ENCODE measurements at regions not wholly inside any gene's neighbourhood (a gene's known extent, or its start where the extent isn't known, plus 50 kb on each side); places are given as distances from the start of the nearest gene placed in this dataset.

DNA sequence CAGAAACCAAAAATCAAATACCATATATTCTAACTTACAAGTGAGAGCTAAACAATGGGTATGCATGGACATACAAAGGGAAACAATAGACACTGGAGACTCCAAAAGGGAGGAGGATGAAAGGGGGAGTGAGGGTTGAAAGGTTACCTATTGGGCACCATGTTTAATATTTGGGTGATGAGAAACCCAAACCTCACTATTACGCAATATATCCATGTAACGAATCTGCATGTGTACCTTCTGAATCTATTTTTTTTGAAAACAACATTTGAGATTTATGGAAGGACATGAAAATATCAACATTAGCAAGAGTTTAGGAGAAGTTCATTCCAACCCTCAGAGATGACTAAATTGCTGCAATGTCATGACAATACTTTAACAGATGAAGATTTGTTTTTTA lies 586.1 kb downstream of the GBA3 start:
- Histone ChIP-seq H3K9me3 (ENCODE audit: control insufficient read depth in 1 of 2, insufficient read depth in 1 of 2, low read length in 2 of 2) (peaks cover 0 to 3% of the 10 kb centered on the region in 2 experiments), H3K27ac (ENCODE audit: low read depth in 1 of 2, low read length in 2 of 2) (no peak overlapping the region), H3K27me3 (ENCODE audit: control insufficient read depth in 1 of 2, insufficient read depth in 2 of 2, low read length in 2 of 2) (no peaks in the 10 kb centered on the region), H3K36me3 (ENCODE audit: insufficient read depth, low read length) (no peaks in the 10 kb centered on the region), H3K4me1 (ENCODE audit: insufficient read depth, low read length) (no peaks in the 10 kb centered on the region), H3K4me3 (ENCODE audit: low read length) (no peak overlapping the region)
- Mint-ChIP-seq H3K27me3 (no peaks in the 10 kb centered on the region), H3K9me3 (peaks cover 2% of the 10 kb centered on the region), H3K27ac (no peak overlapping the region), H3K4me3 (no peak overlapping the region), H3K36me3 (ENCODE audit: low read depth) (no peaks in the 10 kb centered on the region), H3K4me1 (ENCODE audit: low read depth) (no peaks in the 10 kb centered on the region)
- ATAC-seq (ENCODE audit: poor library complexity) (no peak), DNase-seq (no peak)
- POLR2A ChIA-PET = no interaction called here
- CTCF ChIA-PET = no interaction called here
- intact Hi-C loops (cut with DNase I, micrococcal nuclease) = no loop called here
- TF ChIP-seq, protein P1, sequence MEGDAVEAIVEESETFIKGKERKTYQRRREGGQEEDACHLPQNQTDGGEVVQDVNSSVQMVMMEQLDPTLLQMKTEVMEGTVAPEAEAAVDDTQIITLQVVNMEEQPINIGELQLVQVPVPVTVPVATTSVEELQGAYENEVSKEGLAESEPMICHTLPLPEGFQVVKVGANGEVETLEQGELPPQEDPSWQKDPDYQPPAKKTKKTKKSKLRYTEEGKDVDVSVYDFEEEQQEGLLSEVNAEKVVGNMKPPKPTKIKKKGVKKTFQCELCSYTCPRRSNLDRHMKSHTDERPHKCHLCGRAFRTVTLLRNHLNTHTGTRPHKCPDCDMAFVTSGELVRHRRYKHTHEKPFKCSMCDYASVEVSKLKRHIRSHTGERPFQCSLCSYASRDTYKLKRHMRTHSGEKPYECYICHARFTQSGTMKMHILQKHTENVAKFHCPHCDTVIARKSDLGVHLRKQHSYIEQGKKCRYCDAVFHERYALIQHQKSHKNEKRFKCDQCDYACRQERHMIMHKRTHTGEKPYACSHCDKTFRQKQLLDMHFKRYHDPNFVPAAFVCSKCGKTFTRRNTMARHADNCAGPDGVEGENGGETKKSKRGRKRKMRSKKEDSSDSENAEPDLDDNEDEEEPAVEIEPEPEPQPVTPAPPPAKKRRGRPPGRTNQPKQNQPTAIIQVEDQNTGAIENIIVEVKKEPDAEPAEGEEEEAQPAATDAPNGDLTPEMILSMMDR (IDR thresholded peaks at IDR 0.05) = no peak

DNA sequence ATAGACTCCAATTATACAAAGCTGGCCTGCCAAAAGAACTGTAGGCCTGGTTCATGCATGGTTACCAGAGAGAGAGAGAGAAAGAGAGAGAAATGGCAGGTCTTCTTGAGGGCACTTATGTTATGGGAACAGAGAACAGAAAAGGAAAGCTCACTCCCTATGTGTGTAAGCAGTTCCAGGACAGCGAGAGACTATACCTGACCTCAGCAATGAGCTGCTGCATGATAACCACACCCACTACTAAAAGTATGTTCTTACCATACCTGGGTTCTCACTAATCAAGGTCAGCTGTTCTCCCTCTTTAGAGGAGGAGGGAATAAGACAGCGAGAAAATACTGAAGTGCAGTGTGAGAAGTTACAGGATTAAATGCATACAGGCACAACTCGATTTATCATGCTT lies 583.3 kb downstream of the GBA3 start:
- no peaks in the 10 kb centered on the region for H3K27me3 Mint-ChIP-seq
- ChIA-PET POLR2A (no interaction called here), CTCF (no interaction called here)
- H3K4me3 Mint-ChIP-seq = no peak overlapping the region
- no peaks in the 10 kb centered on the region for H3K9me3 Mint-ChIP-seq
- no peaks in the 10 kb centered on the region for H3K27me3 ChIP-seq (ENCODE audit: control insufficient read depth in 1 of 2, insufficient read depth in 2 of 2, low read length in 2 of 2)
- H3K4me3 ChIP-seq (ENCODE audit: low read length) = no peak overlapping the region
- no peaks in the 10 kb centered on the region for H3K36me3 ChIP-seq (ENCODE audit: insufficient read depth, low read length)
- H3K36me3 Mint-ChIP-seq (ENCODE audit: low read depth) = no peaks in the 10 kb centered on the region
- no peak for ATAC-seq (ENCODE audit: poor library complexity)
- intact Hi-C loops (cut with DNase I, micrococcal nuclease) = no loop called here
- no peak overlapping the region for H3K27ac Mint-ChIP-seq
- no peaks in the 10 kb centered on the region for H3K4me1 ChIP-seq (ENCODE audit: insufficient read depth, low read length)
- TF ChIP-seq, protein P1 (IDR thresholded peaks at IDR 0.05) = no peak
- DNase-seq = no peak
- no peak overlapping the region for H3K27ac ChIP-seq (ENCODE audit: low read depth in 1 of 2, low read length in 2 of 2)
- peaks cover 0 to 4% of the 10 kb centered on the region in 2 experiments for H3K9me3 ChIP-seq (ENCODE audit: control insufficient read depth in 1 of 2, insufficient read depth in 1 of 2, low read length in 2 of 2)
- no peaks in the 10 kb centered on the region for H3K4me1 Mint-ChIP-seq (ENCODE audit: low read depth)

DNA sequence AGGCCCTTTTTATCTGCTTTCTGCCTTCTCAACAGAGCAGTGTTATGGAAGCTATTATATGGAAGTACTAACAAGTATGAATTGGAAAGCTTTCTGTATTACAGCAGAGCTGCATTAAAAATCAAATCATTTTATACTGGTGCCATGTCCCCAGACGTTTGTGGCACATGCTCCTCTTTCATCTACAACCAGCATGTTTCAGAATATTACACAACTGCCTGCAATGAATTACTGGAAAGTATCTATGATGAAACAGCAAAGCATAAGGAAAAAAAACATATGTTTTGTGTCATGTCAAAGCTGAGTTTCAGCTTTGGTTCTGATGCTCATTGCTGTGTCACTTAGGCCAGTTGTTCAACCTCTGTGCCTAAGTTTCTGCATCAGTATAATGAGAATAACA lies 576.8 kb downstream of the GBA3 start:
- no peak for ATAC-seq (ENCODE audit: poor library complexity)
- Histone ChIP-seq H3K4me1 (ENCODE audit: insufficient read depth, low read length) (no peaks in the 10 kb centered on the region), H3K27ac (ENCODE audit: low read depth in 1 of 2, low read length in 2 of 2) (no peak overlapping the region), H3K4me3 (ENCODE audit: low read length) (no peak overlapping the region), H3K9me3 (ENCODE audit: control insufficient read depth in 1 of 2, insufficient read depth in 1 of 2, low read length in 2 of 2) (peaks cover 0 to 4% of the 10 kb centered on the region in 2 experiments), H3K36me3 (ENCODE audit: insufficient read depth, low read length) (no peaks in the 10 kb centered on the region), H3K27me3 (ENCODE audit: control insufficient read depth in 1 of 2, insufficient read depth in 2 of 2, low read length in 2 of 2) (no peaks in the 10 kb centered on the region)
- ChIA-PET CTCF (no interaction called here), POLR2A (no interaction called here)
- no peaks in the 10 kb centered on the region for H3K27me3 Mint-ChIP-seq
- intact Hi-C loops (cut with DNase I, micrococcal nuclease) = no loop called here
- TF ChIP-seq, protein P1 (IDR thresholded peaks at IDR 0.05) = no peak
- no peaks in the 10 kb centered on the region for H3K9me3 Mint-ChIP-seq
- H3K36me3 Mint-ChIP-seq (ENCODE audit: low read depth) = no peaks in the 10 kb centered on the region
- H3K27ac Mint-ChIP-seq = no peak overlapping the region
- no peaks in the 10 kb centered on the region for H3K4me1 Mint-ChIP-seq (ENCODE audit: low read depth)
- DNase-seq = no peak
- H3K4me3 Mint-ChIP-seq = no peak overlapping the region

Data from CD4-positive, alpha-beta T cell (primary cell).